ENCODE measurements at regions not wholly inside any gene's neighbourhood (a gene's known extent, or its start where the extent isn't known, plus 50 kb on each side); places are given as distances from the start of the nearest gene placed in this dataset.
A peak's percentile ranks its signal among the peaks of the same experiment; 100 is the strongest.
"Not testable (repeated sequence)": the region's sequence is repeated elsewhere in the genome, so short reads cannot be mapped to it uniquely, and the experiment has no call there.

DNA sequence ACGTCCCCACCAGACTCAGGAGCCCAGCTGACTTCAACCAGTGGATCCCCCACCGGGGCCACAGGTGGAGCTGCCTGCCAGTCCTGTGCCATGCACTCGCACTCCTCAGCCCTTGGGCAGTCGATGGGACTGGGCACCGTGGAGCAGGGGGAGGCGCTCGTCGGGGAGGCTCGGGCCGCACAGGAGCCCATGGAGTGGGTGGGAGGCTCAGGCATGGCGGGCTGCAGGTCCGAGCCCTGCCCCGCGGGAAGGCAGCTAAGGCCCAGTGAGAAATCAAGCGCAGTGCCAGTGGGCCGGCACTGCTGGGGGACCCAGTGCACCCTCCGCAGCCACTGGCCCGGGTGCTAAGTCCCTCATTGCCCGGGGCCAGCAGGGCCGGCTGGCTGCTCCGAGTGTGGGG is 52.3 kb upstream of the LRRC30 start:
- not testable (repeated sequence) for DNase-seq

DNA sequence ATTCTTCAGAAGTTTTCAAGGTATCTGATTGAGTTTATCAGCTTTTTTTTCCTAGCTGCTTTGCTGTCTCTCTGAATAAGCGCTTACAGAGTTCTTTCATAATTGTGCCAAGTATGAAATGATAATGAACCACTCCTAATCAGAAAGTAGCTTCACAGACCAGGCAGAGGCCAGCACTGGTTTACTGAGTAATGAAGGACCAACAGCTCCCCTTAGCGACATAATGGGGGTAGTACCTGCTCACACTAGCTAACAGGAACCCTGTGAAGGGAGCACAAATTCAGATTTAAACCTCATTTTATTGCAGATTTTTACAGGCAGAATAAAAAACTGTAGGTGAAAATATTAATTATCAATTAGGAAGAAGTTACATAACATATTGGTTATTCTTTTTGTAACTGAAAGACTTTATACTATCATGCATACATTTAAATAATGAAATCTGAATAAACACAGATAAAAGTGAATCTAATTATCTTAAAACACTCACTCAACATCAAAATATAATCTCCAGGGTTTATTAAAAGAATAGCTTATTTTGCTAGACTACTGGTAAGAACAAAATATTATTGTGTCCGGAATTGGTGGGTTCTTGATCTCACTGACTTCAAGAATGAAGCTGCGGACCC is 53.7 kb upstream of the LRRC30 start:
- peak; percentile 73 for DNase-seq

DNA sequence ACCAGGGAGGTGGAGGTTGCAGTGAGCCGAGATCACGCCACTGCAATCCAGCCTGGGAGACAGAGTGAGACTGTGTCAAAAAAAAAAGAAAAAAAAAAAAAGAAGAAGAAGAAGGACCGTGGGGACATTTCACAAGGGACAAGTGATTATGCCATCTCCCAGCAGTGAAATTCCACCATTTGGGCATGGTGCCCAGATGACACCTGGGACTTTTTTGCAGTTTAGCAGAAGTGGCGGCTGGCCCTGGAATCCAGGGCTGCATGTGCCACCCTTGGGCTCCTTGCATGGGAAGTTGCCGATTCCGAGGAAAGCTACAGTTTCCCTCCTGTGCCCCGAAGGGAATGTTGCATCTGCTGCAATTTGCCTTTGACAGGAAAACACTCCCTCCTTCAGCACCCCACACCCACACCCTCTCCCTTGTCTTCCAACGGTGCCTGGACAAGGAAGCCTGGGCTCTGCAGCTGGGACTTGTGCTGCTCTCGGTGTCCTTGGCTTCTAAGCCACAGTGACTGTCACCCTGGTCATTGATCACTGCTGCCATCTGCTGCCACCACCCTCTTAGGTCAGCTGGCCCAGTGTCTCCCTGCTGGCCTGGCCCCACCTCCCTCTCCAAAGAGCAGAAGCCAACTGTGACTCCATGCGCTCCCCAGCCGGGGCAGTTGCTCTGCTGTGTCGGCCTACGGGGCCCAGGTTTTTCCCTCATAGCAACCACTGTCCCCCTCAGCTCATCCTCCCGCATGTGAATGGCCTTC is 56.4 kb upstream of the LRRC30 start:
- peak; percentile 39 for DNase-seq

DNA sequence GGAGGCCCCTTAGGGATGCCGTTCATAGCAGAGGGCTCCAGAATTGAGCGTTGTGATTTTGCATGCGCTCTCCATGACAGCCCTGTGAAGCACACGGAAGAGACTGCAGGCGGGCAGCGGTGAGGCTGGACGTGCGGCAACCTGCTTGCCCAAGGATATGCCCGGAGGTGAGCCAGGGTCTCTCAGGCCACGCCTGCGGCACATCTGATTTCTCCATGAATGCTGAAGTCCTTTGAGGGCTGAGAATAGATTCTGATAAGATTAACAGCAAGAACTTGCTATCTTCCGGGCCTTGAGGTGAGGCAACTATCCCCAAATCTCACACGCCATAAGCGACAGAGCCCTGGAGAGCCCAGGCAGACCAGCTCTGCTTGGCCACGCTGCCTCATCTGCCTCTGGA is 55.6 kb upstream of the LAMA1 start:
- no peak for DNase-seq

DNA sequence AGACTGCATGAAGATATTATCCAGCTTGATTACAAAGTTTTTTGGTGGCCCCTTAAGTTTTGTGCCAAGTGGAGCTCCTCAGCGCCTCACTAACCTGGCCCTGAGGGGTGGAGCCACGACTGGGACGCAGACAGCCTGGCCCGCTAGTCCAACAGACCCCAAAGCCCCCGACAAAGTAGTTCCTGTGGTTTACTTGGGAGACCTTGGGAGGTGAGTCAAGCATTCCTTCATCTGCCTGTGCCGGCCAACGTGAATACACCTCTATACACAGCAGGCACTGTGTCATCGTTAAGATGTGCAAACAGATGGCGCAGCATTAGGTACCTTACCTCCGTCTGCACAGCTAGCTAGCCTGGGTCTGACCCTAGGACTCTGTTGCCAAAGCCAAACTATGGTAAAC is 55.0 kb upstream of the LAMA1 start:
- DNase-seq = no peak

DNA sequence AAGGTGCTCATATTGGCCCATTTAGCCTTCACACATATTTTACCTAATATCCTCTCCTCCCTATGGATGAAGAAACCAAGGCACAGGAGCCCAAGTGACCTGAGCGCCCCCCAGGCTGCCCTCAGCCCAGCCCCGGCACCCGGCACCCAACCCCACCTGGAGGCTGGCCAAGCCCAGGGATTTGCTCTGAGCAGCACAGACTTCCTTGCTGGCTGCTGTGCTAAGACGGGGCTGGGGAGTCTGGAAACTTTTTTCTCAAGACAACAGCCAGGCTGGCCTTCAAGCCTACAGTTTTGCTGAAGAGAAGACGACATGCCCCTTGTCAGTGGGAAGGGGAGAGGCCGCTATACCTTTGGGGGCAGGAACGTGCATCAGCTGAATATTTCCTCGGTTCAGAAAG is 52.7 kb upstream of the LAMA1 start:
- DNase-seq = no peak

DNA sequence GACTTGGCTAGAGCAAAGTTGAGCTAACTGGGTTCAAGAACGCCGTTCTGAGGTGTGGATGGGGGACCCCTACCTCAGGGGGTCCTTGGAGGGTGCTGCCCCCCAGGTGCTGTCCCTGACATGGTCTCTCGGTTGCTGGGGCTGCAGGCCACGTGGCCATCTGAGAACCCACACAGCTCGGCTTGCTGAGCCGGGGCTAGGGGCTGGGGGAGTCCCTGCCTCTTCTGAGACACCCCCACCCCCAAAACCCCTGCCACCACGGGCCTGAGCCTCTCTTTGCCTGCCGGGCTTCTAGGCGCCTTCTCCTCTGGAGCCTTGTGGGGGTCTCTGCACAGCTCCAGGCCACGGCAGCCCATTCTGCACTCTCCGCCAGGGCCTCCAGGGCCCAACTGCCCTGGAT is 52.0 kb upstream of the LAMA1 start:
- DNase-seq = no peak

DNA sequence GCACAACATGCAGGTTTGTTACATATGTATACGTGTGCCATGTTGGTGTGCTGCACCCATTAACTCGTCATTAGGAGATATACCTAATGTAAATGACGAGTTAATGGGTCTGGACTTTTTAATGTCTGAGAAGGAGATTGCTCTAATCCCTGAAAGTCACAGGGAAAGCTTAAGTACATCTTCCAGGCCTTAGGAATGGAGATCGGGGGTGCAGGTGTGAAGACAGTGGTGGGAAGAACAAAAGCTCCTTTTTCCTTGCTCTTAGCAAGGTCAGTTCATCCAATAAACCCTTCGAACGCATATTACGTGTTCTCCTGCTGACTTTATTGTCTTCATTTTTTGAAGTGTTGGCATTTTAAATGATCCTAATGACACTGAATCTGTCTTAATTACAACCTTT is 50.8 kb upstream of the LAMA1 start:
- no peak for DNase-seq

Data from EL (cell line).